NCI-H69 (cell line): ENCODE measurements at regions not wholly inside any gene's neighbourhood (a gene's known extent, or its start where the extent isn't known, plus 50 kb on each side); places are given as distances from the start of the nearest gene placed in this dataset.
"Not testable (repeated sequence)": the region's sequence is repeated elsewhere in the genome, so short reads cannot be mapped to it uniquely, and the experiment has no call there.

Experiments
- DNase-seq: peaks from one replicate; lab custom pipeline; 2025; lab: John Stamatoyannopoulos, UW

- peak; percentile 96 for DNase-seq
Measured at GRCh38 chr1:244106837-244107493, 55.9 kb downstream of the ZBTB18 start.

DNA sequence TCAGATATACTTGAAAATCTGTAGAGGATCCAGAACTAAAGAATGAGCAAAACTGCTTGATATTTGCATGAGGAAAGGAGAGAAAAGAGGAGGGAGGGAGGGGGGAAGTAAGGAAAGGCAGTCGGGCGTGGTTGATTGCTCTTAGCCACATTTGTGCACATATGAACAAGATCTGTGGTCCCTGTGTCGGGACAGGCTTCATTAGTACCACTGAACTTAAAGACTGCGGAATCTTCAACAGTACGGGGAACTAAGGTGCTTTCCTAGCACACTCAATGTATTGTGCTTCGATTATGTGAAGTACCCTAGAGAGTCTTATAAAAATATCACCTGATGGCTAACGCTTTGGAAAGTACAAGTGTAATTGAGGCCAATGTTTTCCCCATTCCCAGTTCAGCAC is 59.9 kb downstream of the ZBTB18 start:
- no peak for DNase-seq

- DNase-seq: no peak
Measured at GRCh38 chr1:244112041-244112440, 61.0 kb downstream of the ZBTB18 start.

DNA sequence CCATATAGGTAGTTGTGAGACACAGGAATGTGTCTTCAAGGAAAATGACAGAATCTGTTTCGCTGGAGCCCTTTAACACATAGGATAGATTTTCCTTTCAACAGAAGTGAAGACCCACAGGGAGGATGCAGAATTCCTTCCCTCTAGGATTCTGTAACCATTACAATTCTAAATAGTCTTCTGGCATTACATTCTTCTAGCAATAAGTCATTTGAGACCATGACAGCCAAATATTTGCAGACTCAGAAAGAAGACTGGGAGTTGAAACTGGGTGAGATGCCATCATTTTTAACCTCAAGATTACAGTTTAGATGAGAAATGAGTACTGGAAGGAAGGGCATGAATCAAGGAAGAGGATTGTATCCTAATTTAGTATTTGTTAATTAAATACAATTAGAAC is 61.6 kb downstream of the ZBTB18 start:
- DNase-seq: no peak

- DNase-seq: peak; percentile 49
Measured at GRCh38 chr1:244113532-244114320, 62.6 kb downstream of the ZBTB18 start.

- DNase-seq: peak; percentile 24
Measured at GRCh38 chr1:244114892-244115291, 63.8 kb downstream of the ZBTB18 start.

GRCh38 chr1:244116946-244117345 is 65.9 kb downstream of the ZBTB18 start:
- DNase-seq: no peak

DNA sequence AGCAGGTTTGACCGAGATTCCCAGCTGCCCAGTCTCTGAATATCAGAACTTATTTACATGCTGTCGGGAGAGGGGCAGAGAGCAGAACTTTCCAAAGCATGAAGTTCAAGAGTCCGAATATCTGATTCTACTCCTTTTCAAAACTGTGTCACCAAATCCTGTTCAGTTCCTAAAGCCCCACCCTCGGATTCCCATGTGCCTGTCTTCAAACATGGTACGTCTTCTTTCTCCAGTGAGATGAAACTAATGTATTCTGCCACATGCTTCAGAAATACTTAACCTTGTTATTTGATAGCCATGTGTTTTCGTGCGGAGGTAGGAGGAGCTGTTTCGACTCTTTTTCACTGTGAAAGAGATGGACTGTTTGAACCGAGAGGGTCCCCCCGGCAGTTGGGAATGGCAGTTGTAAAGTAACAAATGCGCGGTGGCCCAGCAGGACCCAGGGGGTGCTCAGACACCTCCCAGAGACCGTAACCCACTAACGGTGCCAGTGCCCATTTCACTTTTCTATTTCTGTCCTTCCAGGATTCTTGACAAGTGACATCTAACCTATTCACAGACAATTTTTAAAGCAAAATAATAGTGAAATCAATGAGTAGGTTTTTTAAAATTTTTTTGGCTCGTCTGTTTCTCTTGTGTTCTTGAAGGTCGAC is 67.2 kb downstream of the ZBTB18 start:
- DNase-seq: peak; percentile 60

GRCh38 chr1:244128591-244129383 is 77.7 kb downstream of the ZBTB18 start:
- DNase-seq: no peak

DNA sequence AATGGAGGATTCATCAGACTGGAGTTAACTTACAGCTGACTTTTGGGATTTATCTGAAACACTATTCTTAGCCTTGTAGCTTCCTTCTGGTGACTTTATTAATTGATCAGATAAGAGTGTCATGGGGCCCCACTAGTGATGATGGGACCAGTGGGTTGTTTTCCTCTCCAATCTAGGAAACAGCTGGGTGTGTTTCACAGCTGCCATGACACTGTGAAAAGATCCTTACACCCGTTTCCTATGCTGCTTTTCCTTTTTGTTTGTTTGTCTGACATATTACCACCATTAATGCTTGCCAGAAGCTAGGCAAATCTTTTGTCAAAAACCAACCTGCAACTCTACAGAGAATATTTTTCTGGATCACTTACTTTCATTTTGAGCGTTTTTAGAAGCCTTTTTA is 86.2 kb downstream of the ZBTB18 start:
- no peak for DNase-seq

DNA sequence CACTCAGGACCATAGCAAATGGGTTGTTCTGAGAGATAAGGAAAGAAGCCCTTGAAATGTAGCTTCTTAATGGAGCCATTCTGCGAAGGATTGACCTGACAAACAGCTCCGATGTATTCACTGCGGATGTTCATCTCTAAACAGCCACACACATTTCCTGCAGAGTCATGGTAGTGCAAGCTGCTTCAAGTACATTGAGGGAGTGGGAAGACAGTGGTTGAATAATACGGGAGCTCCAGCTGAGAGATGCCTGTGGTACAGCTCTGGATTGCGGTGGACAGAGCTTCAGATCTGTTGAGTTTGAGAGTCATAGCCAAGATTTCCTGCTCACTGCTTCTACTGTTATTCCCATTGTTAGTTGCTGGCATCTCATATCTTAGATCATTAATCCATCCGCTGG is 86.6 kb downstream of the ZBTB18 start:
- no peak for DNase-seq

- DNase-seq: no peak
Measured at GRCh38 chr1:244138399-244138798, 87.3 kb downstream of the ZBTB18 start.

- peak; percentile 50 for DNase-seq
Measured at GRCh38 chr1:244139655-244140054, 88.6 kb downstream of the ZBTB18 start.

DNA sequence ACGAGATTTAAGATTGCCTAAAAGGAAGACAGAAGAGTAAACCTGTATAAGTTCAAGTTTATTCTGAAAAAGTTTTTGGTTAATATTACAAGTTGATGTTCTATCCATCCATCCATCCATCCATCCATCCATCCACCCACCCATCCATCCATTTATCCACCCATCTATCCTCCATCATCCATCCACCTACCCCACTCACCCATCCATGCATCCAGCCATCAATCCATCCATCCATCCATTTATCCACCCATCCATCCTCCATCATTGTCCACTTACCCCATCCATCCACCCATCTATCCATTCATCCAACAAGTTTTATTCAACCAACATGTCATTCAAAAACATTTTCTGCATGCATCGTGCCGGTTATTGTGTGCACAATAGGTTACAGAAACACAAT is 89.3 kb downstream of the ZBTB18 start:
- DNase-seq: no peak

DNA sequence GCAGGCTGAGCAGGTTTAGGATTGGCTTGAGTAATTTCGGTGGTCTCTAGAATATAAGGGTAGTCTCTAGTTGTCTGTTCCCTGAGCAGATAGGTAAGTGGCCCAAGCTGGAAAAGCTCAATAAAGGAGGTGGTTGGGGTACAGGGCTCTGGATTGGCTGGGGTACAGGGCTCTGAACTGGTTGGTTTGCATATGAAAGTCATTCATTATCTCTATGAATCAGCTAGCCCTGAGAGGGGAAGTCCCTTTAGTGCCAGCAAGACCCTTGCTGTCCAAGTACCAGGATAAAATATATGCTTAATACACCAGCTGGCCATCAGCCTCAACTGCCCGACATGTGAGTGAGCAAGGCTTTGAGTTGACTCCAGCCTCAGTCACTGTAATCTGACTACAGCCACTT is 93.0 kb downstream of the ZBTB18 start:
- DNase-seq: no peak

- DNase-seq: no peak
Measured at GRCh38 chr1:244150071-244150470, 99.0 kb downstream of the ZBTB18 start.

DNA sequence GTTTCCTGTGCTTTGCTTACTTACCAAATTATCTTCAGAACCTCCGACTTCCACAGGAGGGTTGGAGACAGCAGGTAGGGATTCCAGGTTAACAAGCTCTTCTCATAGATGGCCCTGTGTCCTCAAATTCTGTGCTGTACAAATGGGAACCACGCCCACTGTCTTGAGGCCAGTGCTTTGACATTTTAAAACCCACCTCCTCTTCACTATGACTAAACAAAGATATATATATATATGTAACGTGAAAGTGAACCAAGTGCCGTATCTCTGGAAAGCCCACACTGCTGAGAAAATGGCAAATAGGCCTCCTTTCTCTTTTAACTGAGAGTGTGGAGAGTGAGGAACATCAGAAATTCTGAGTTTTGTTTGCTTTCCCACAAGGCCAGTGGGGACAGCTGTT is 99.6 kb downstream of the ZBTB18 start:
- DNase-seq: peak; percentile 28

GRCh38 chr1:244151537-244151936 is 100.5 kb downstream of the ZBTB18 start:
- no peak for DNase-seq

DNA sequence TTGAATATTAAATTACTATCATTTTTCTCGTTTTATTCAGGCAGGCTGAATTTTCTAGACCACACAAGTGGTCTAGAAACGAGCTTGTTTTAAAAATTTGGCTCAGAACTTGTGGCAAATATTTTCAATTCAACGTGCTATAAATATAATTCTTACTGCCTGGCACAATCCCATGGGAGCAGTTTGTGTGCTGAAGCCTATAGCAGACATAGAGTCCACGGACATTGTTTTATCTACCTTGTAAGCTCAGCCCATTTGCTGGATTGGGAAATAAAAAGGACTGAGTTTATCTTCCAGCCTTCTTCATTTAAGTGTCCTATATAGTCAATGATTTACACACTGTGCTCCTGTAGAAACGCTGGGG is 103.4 kb downstream of the ZBTB18 start:
- DNase-seq: peak; percentile 79

DNA sequence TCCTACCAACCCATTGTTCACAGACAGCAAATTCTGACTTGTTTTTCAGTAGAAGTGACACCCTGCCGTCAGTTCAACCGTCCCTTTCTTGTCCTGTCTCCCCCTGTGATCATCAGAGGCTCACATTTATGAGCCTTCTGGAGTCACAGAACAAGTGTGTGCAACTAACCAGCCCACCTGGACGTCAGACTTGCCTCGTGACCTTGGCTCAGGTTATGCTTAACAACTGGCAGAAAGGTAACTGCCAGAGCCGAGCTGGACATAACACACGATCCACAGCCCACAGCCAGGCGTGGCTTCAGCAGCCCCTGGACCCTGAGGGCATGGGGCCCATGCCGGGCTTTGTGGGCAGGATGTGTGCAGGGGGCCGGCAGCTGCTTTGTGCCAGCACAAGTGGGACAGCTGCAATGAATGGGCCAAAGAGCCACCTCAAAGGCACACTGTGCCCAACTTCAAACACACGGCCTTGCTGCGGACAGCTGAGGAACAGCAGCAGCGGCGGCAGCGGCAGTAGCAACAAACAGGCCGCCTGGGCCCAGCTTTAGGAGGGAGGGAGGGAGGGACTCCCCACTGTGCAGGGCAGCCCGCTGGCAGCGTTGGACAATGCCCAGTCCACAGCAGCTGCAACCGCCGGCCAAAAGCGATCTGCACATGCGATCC is 103.9 kb downstream of the ZBTB18 start:
- DNase-seq: peak; percentile 96

- peak; percentile 84 for DNase-seq
Measured at GRCh38 chr1:244155661-244156060, 104.6 kb downstream of the ZBTB18 start.

GRCh38 chr1:244156617-244157016 is 105.5 kb downstream of the ZBTB18 start:
- not testable (repeated sequence) for DNase-seq
